HepG2 (cell line): ENCODE measurements at regions not wholly inside any gene's neighbourhood (a gene's known extent, or its start where the extent isn't known, plus 50 kb on each side); places are given as distances from the start of the nearest gene placed in this dataset.

Experiments
- ATAC-seq: fragments of 200-7000 bp; cut with Tn5 transposase; 3 replicates; pipeline ENCODE4 v1.9.1; 2020; ENCODE audit warnings: mild to moderate bottlenecking, moderate library complexity
- BruUV-seq: library from RNA; stranded (reverse); fragments of 400-500 nt; replicated peaks from 2 replicates; lab custom pipeline; 2021; lab: Mats Ljungman, UMichigan
- CTCF ChIA-PET: fragments of 300-600 bp; formaldehyde crosslinking; extraction: SDS; loops from one replicate; lab custom pipeline; 2021; ENCODE audit warnings: low total read pairs, inconsistent platforms, low intra/inter-chr PET ratio; lab: Yijun Ruan, JAX
- POLR2A ChIA-PET: fragments of 350-600 bp; sonication (Branson Sonifier 250); formaldehyde crosslinking; loops from one replicate; lab custom pipeline; 2020; ENCODE audit warnings: antibody characterized with exemption, inconsistent platforms; lab: Yijun Ruan, JAX
- DNase-seq: peaks from one replicate; pipeline ENCODE4 v3.0.0-alpha.2; 2015; ENCODE audit warnings: low spot score
- FAIRE-seq: peaks from 3 replicates; lab custom pipeline; 2011; peaks lifted over from hg19 to GRCh38; lab: Jason Lieb, UNC
- H2AFZ ChIP-seq: one replicate; pipeline ENCODE4 v1.6.1; 2011; ENCODE audit warnings: low read length, inconsistent platforms
- H3K27ac ChIP-seq: fragments of 300-600 bp; 3 replicates; pipeline ENCODE4 v1.8.0; 2011; ENCODE audit warnings: mixed run types, mild to moderate bottlenecking, mixed read lengths, low read length, inconsistent platforms; ENCODE audit not compliant: insufficient read depth; ENCODE audit errors: extremely low read length
- H3K27me3 ChIP-seq, 2 experiments: fragments of 200-600 bp in 1 of 2; 2 replicates in 1 of 2; 3 replicates in 1 of 2; pipeline versions ENCODE4 v1.6.0 to v1.8.0; 2011; ENCODE audit warnings: low read length in 2 of 2, mild to moderate bottlenecking in 2 of 2, moderate library complexity in 2 of 2, inconsistent platforms in 1 of 2; ENCODE audit not compliant: insufficient read depth in 2 of 2, control insufficient read depth in 1 of 2
- H3K36me3 ChIP-seq, 2 experiments: fragments of 200-600 bp in 1 of 2; replicated peaks in 1 of 2; 2 replicates in 1 of 2; 3 replicates in 1 of 2; pipeline versions ENCODE4 v1.5.1 to v1.8.0; 2011; ENCODE audit warnings: low read length in 2 of 2, inconsistent platforms in 1 of 2; ENCODE audit not compliant: insufficient read depth in 2 of 2, control insufficient read depth in 1 of 2
- H3K4me1 ChIP-seq: 2 replicates; pipeline ENCODE4 v1.5.1; 2012; ENCODE audit warnings: low read length, inconsistent platforms; ENCODE audit not compliant: insufficient read depth
- H3K4me2 ChIP-seq: 2 replicates; pipeline ENCODE4 v1.6.0; 2011; ENCODE audit warnings: low read depth, low read length, inconsistent platforms
- H3K4me3 ChIP-seq, 3 experiments: fragments of 200-600 bp in 1 of 3; sonication (generic), shearing (Covaris generic) in 1 of 3; replicated peaks in 1 of 3; 2 replicates each; pipeline ENCODE4 v1.5.1; 2011 to 2016; ENCODE audit warnings: low read length in 3 of 3, inconsistent platforms in 2 of 3, low read depth in 2 of 3, mild to moderate bottlenecking in 2 of 3, control low read depth in 1 of 3, mixed read lengths in 1 of 3; ENCODE audit not compliant: insufficient read depth in 1 of 3
- H3K79me2 ChIP-seq: one replicate; pipeline ENCODE4 v1.6.1; 2011; ENCODE audit warnings: low read length, inconsistent platforms; ENCODE audit not compliant: insufficient read depth
- H3K9ac ChIP-seq: 2 replicates; pipeline ENCODE4 v1.6.0; 2011; ENCODE audit warnings: mild to moderate bottlenecking, low read depth, low read length, inconsistent platforms; ENCODE audit not compliant: insufficient read depth
- H3K9me3 ChIP-seq: 2 replicates; pipeline ENCODE4 v1.5.1; 2012; ENCODE audit warnings: mild to moderate bottlenecking, low read length
- H4K20me1 ChIP-seq: 2 replicates; pipeline ENCODE4 v1.6.0; 2011; ENCODE audit warnings: inconsistent platforms, mild to moderate bottlenecking, low read length, moderate library complexity; ENCODE audit not compliant: insufficient read depth
- CHD2 ChIP-seq: IDR thresholded peaks from 2 replicates; pipeline ENCODE4 v1.6.1; 2011; ENCODE audit warnings: low read depth, low read length, improper control_type of control experiment
- HDAC1 ChIP-seq: sonication (generic); formaldehyde crosslinking; IDR thresholded peaks from 2 replicates; pipeline ENCODE4 v1.5.1; 2020; ENCODE audit warnings: mild to moderate bottlenecking, missing genetic modification reagents
- KDM2A ChIP-seq: sonication (generic); formaldehyde crosslinking; IDR thresholded peaks from 2 replicates; pipeline ENCODE4 v1.4.0; 2020; ENCODE audit warnings: low read depth, missing genetic modification reagents, borderline replicate concordance
- MED13 ChIP-seq: sonication (generic); formaldehyde crosslinking; IDR thresholded peaks from 2 replicates; pipeline ENCODE4 v1.5.0; 2020; ENCODE audit warnings: missing genetic modification reagents
- MTERF4 ChIP-seq: sonication (generic); formaldehyde crosslinking; IDR thresholded peaks from 2 replicates; pipeline ENCODE4 v1.8.0; 2023; ENCODE audit warnings: mild to moderate bottlenecking, missing genetic modification reagents
- PCBP2 ChIP-seq: fragments of 200-400 bp; formaldehyde crosslinking; optimal IDR thresholded peaks from 2 replicates; pipeline ENCODE3; 2018; ENCODE audit warnings: low read length, low read depth; ENCODE audit not compliant: poor library complexity, severe bottlenecking
- RAD21 ChIP-seq: fragments of 450-650 bp; formaldehyde crosslinking; IDR thresholded peaks from 2 replicates; pipeline ENCODE4 v1.5.0; 2020; ENCODE audit warnings: mild to moderate bottlenecking
- STAG1 ChIP-seq: sonication (generic); formaldehyde crosslinking; IDR thresholded peaks from 2 replicates; pipeline ENCODE4 v1.4.0; 2020; ENCODE audit warnings: missing genetic modification reagents
- SUZ12 ChIP-seq: fragments of 150-350 bp; IDR thresholded peaks from 2 replicates; pipeline ENCODE4 v1.6.1; 2014; ENCODE audit warnings: low read depth, low read length
- THAP11 ChIP-seq: IDR thresholded peaks from 2 replicates; pipeline ENCODE4 v1.6.1; 2016; ENCODE audit warnings: missing biosample characterization, missing genetic modification reagents
- ZBTB34 ChIP-seq: sonication (generic); formaldehyde crosslinking; IDR thresholded peaks from 2 replicates; pipeline ENCODE4 v1.8.0; 2022; ENCODE audit warnings: mild to moderate bottlenecking, missing genetic modification reagents
- ZNF10 ChIP-seq: sonication (generic); formaldehyde crosslinking; IDR thresholded peaks from 2 replicates; pipeline ENCODE4 v1.4.0; 2020; ENCODE audit warnings: mild to moderate bottlenecking, low read depth, missing genetic modification reagents, borderline replicate concordance
- ZNF580 ChIP-seq: IDR thresholded peaks from 2 replicates; pipeline ENCODE4 v1.6.1; 2016; ENCODE audit warnings: low read depth, borderline replicate concordance
- ZNF629 ChIP-seq: sonication (generic); formaldehyde crosslinking; conservative IDR thresholded peaks from 2 replicates; pipeline ENCODE4 v1.5.0; 2020; ENCODE audit warnings: missing genetic modification reagents
- ZNF710 ChIP-seq: sonication (generic); formaldehyde crosslinking; IDR thresholded peaks from 2 replicates; pipeline ENCODE4 v1.5.0; 2020; ENCODE audit warnings: mild to moderate bottlenecking, missing genetic modification reagents, borderline replicate concordance
- ZNF768 ChIP-seq: sonication (generic); formaldehyde crosslinking; IDR thresholded peaks from 2 replicates; pipeline ENCODE4 v1.4.0; 2020; ENCODE audit warnings: missing genetic modification reagents
- ZNF878 ChIP-seq: sonication (generic); formaldehyde crosslinking; IDR thresholded peaks from 2 replicates; pipeline ENCODE4 v1.8.1; 2023; ENCODE audit warnings: mild to moderate bottlenecking, missing genetic modification reagents, moderate library complexity
- ZSCAN30 ChIP-seq: sonication (generic); formaldehyde crosslinking; IDR thresholded peaks from 2 replicates; pipeline ENCODE4 v1.5.0; 2020; ENCODE audit warnings: mild to moderate bottlenecking, missing genetic modification reagents
- WGBS: methylation state at CpG from one replicate; pipeline ENCODE4 v1.1.6; 2017; ENCODE audit warnings: low lambda C conversion rate; 5-methylcytosine and 5-hydroxymethylcytosine counted together
- in situ Hi-C: cut with HindIII; loops from 2 replicates; pipeline ENCODE4 v1.10.0; 2017; ENCODE audit warnings: low pct_unique_long_range_greater_than_20kb; ENCODE audit not compliant: extremely low pct_ligation_motif_present
- intact Hi-C: fragments of 100-400 bp; cut with micrococcal nuclease; formaldehyde crosslinking; loops from one replicate; pipeline ENCODE4 v1.10.0; 2022; ENCODE audit not compliant: unreplicated experiment
- TF ChIP-seq, protein P1 (sequence below): sonication (generic); formaldehyde crosslinking; IDR thresholded peaks from 2 replicates; pipeline ENCODE4 v1.5.0; 2020; ENCODE audit warnings: mild to moderate bottlenecking, missing genetic modification reagents, moderate library complexity

DNA sequence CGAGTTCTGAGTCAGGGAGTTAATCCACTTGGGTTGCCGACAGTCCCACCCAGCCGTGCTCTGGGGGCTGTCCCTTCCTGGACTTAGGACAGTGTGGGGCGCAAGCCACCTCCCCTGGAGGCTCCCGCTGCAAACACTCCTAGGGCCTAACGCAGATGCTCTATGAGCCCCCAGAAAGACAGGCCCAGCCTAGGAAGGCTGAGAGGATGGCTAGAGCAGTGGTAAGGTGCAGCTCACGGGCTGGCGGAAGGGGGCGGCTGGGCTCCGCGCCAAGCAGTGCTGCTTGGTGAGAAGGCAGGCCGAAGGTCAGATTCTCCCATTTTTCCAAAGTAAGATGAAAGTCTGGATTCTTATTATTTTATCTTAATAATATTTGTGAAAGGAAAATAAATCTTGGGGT lies 84.6 kb upstream of the ALDH1L1 start (continued):
- 0 out of 2 replicates have a peak, but pooled peaks have one; percentile 43 for TF ChIP-seq KDM2A (CRISPR knock-in tag)
- TF ChIP-seq STAG1 (CRISPR knock-in tag): peak; percentile 73
- TF ChIP-seq ZNF580 (CRISPR knock-in tag): 0 out of 2 replicates have a peak, but pooled peaks have one; percentile 32
- TF ChIP-seq, protein P1, sequence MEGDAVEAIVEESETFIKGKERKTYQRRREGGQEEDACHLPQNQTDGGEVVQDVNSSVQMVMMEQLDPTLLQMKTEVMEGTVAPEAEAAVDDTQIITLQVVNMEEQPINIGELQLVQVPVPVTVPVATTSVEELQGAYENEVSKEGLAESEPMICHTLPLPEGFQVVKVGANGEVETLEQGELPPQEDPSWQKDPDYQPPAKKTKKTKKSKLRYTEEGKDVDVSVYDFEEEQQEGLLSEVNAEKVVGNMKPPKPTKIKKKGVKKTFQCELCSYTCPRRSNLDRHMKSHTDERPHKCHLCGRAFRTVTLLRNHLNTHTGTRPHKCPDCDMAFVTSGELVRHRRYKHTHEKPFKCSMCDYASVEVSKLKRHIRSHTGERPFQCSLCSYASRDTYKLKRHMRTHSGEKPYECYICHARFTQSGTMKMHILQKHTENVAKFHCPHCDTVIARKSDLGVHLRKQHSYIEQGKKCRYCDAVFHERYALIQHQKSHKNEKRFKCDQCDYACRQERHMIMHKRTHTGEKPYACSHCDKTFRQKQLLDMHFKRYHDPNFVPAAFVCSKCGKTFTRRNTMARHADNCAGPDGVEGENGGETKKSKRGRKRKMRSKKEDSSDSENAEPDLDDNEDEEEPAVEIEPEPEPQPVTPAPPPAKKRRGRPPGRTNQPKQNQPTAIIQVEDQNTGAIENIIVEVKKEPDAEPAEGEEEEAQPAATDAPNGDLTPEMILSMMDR: peak; percentile 73
- TF ChIP-seq RAD21 (CRISPR knock-in tag): 0 out of 2 replicates have a peak, but pooled peaks have one; percentile 29

DNA sequence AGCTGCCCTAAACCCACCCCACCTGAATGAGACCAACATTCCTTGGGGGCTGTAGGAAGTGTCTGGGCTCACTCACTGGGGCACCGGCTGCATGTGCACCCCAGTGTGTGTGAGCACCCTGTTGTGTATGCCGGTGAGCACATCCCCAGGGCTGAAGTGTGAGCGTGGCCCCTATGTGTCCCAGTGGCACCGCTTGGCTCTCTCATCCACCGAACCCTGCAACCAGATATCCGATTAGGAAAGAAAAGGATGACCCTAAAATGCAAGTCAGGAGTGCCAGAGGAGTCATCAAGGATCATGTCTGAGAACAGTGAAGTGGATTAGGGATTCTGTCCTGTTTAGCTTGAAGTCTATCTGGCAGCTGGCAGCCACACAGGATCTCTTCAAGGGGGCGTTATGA lies 84.0 kb upstream of the ALDH1L1 start:
- Histone ChIP-seq H3K4me1 (peaks cover 74% of the 10 kb centered on the region), H3K9ac (no peak overlapping the region), H3K4me3 (no peak overlapping the region), H3K36me3 (no peaks in the 10 kb centered on the region), H4K20me1 (no peaks in the 10 kb centered on the region), H2AFZ (no peak overlapping the region), H3K9me3 (no peaks in the 10 kb centered on the region), H3K79me2 (no peaks in the 10 kb centered on the region), H3K27ac (no peak overlapping the region), H3K4me2 (peak overlapping the region; percentile 51; the same call in 1 of the 2 replicates), H3K27me3 (no peaks in the 10 kb centered on the region; a peak in 1 of 5 replicates)
- no TSS peak for BruUV-seq
- ChIA-PET POLR2A (no interaction called here), CTCF (interaction anchor here (2.2 kb wide), 1 partner anchor 125 kb away, joined by 13 read pairs; no protein-coding TSS in a partner anchor)
- in situ Hi-C loops (no loop called here), intact Hi-C loops (no loop called here)
- 100% methylated on average over 1 of the region's 7 CpGs for WGBS
- ATAC-seq (no peak), FAIRE-seq (no peak), DNase-seq (no peak)
- no peak for TF ChIP-seq HDAC1 (CRISPR knock-in tag)
- no peak for TF ChIP-seq THAP11 (CRISPR knock-in tag)
- no peak for TF ChIP-seq ZNF768
- no peak for TF ChIP-seq SUZ12
- no peak for TF ChIP-seq ZNF710
- no peak for TF ChIP-seq ZSCAN30 (CRISPR knock-in tag)
- no peak for TF ChIP-seq CHD2
- TF ChIP-seq ZNF878 (CRISPR knock-in tag): no peak
- TF ChIP-seq ZNF10 (CRISPR knock-in tag): no peak
- TF ChIP-seq ZBTB34: no peak
- TF ChIP-seq MTERF4 (CRISPR knock-in tag): no peak
- no peak for TF ChIP-seq ZNF629 (CRISPR knock-in tag)
- TF ChIP-seq MED13 (CRISPR knock-in tag): no peak
- TF ChIP-seq PCBP2: no peak
